ENCODE measurements at regions not wholly inside any gene's neighbourhood (a gene's known extent, or its start where the extent isn't known, plus 50 kb on each side); places are given as distances from the start of the nearest gene placed in this dataset.

GRCh38 chr7:84589012-84589411, 394.4 kb upstream of the SEMA3A start (continued):
- no peak for TF ChIP-seq NR2C1 (IDR thresholded peaks at IDR 0.05)
- TF ChIP-seq ZNF274 (IDR thresholded peaks at IDR 0.05; ENCODE audit: insufficient read depth, insufficient read length): no peak
- TF ChIP-seq IRF4 (IDR thresholded peaks at IDR 0.05; ENCODE audit: low read depth, low read length): no peak
- no peak for TF ChIP-seq NFIC (IDR thresholded peaks at IDR 0.05; ENCODE audit: low read depth, low read length)
- no peak for TF ChIP-seq TCF3 (IDR thresholded peaks at IDR 0.05; ENCODE audit: borderline replicate concordance, insufficient read depth, low read depth, low read length)
- TF ChIP-seq ZNF207 (IDR thresholded peaks at IDR 0.05; ENCODE audit: borderline replicate concordance): no peak
- TF ChIP-seq PKNOX1 (IDR thresholded peaks at IDR 0.05): no peak
- TF ChIP-seq GATAD2B (conservative IDR thresholded peaks at IDR 0.05; ENCODE audit: low read depth): no peak

GRCh38 chr7:84583331-84583730, 388.7 kb upstream of the SEMA3A start:
- Histone ChIP-seq H3K4me3 (no peak overlapping the region), H3K36me3 (ENCODE audit: control insufficient read depth in 2 of 2, insufficient read depth in 2 of 2, low read length in 1 of 2) (no peaks in the 10 kb centered on the region), H3K4me1 (ENCODE audit: control insufficient read depth, insufficient read depth, low read length) (no peaks in the 10 kb centered on the region), H3K4me2 (ENCODE audit: control insufficient read depth, insufficient read depth) (no peak overlapping the region), H4K20me1 (ENCODE audit: control insufficient read depth, insufficient read depth) (no peaks in the 10 kb centered on the region), H3K27me3 (replicated peaks in 1 of 2; ENCODE audit: control insufficient read depth in 2 of 2, insufficient read depth in 2 of 2, low read length in 1 of 2) (no peaks in the 10 kb centered on the region), H3K9me3 (replicated peaks; ENCODE audit: control insufficient read depth, insufficient read depth, low read length) (no peaks in the 10 kb centered on the region), H3K79me2 (ENCODE audit: control insufficient read depth, insufficient read depth, low read length) (no peaks in the 10 kb centered on the region), H3K27ac (ENCODE audit: control insufficient read depth, insufficient read depth) (no peak overlapping the region), H3K9ac (ENCODE audit: control insufficient read depth, insufficient read depth, low read length) (no peak overlapping the region), H2AFZ (ENCODE audit: control insufficient read depth, low read depth, low read length) (no peak overlapping the region)
- ChIA-PET SMC1A (ENCODE audit: uncharacterized antibody, unreplicated experiment) (no interaction called here), POLR2A (no interaction called here), RAD21 (ENCODE audit: unreplicated experiment) (no interaction called here), CTCF (no interaction called here)
- ATAC-seq (no peak), DNase-seq (ENCODE audit: low read depth, low spot score) (no peak), FAIRE-seq (no peak)
- WGBS (ENCODE audit: insufficient coverage, insufficient replicate concordance, low lambda C conversion rate, missing lambda C conversion rate): 53% methylated on average over 4 of the region's 4 CpGs
- intact Hi-C loops (cut with micrococcal nuclease; ENCODE audit: unreplicated experiment) (no loop called here), in situ Hi-C loops (cut with MboI) (no loop called here)
- TF ChIP-seq RAD51 (IDR thresholded peaks at IDR 0.05) (no peak), MLLT1 (IDR thresholded peaks at IDR 0.05) (no peak), ZBTB40 (IDR thresholded peaks at IDR 0.05; ENCODE audit: borderline replicate concordance) (no peak)
- BruUV-seq (replicated peaks): no TSS peak

Data from GM12878 (cell line).